ENCODE measurements at regions not wholly inside any gene's neighbourhood (a gene's known extent, or its start where the extent isn't known, plus 50 kb on each side); places are given as distances from the start of the nearest gene placed in this dataset.

- no peak for TF ChIP-seq CTCF (conservative IDR thresholded peaks at IDR 0.05; ENCODE audit: low read length)
- TF ChIP-seq EZH2phosphoT487 (IDR thresholded peaks at IDR 0.05; ENCODE audit: borderline replicate concordance, low read depth, low read length), result no peak
These were observed 121.4 kb downstream of the RAB11FIP2 start for GRCh38 chr10:117925369-117925768.
